Breast epithelium (tissue), 4 donors: ENCODE measurements at regions not wholly inside any gene's neighbourhood (a gene's known extent, or its start where the extent isn't known, plus 50 kb on each side); places are given as distances from the start of the nearest gene placed in this dataset.

Experiments used
- DNase-seq, 2 donors: peaks; one replicate each; pipeline ENCODE4 v3.0.0-alpha.2; 2019; ENCODE audit warnings: low spot score in 2 of 2
- H3K27ac ChIP-seq, 2 donors: fragments of 200-600 bp; sonication (generic) in 1 of 2; one replicate each; pipeline ENCODE4 v1.5.1; 2016 to 2019; ENCODE audit warnings: mild to moderate bottlenecking in 1 of 2
- H3K27me3 ChIP-seq, 2 donors: fragments of 200-600 bp; sonication (generic) in 1 of 2; one replicate each; pipeline versions ENCODE4 v1.5.1 to v1.6.0; 2017 to 2019; ENCODE audit warnings: control low read depth in 1 of 2, mild to moderate bottlenecking in 1 of 2
- H3K36me3 ChIP-seq: fragments of 200-600 bp; one replicate; pipeline ENCODE4 v1.5.1; 2019
- H3K4me1 ChIP-seq, 2 donors: fragments of 200-600 bp; sonication (generic); one replicate each; pipeline ENCODE4 v1.5.1; 2016 to 2019; ENCODE audit warnings: control low read depth in 1 of 2
- H3K4me3 ChIP-seq, 3 donors: fragments of 200-600 bp; sonication (generic); 1 replicate in 2 of 3; 2 replicates in 1 of 3; pipeline ENCODE4 v1.5.1; 2016 to 2019; ENCODE audit warnings: mild to moderate bottlenecking in 3 of 3, moderate library complexity in 2 of 3
- H3K9me3 ChIP-seq, 2 donors: fragments of 200-600 bp; sonication (generic) in 1 of 2; one replicate each; pipeline ENCODE4 v1.5.1; 2016 to 2019; ENCODE audit warnings: control low read depth in 1 of 2
- CTCF ChIP-seq, 3 donors: fragments of 450-650 bp; IDR thresholded peaks; one replicate each; pipeline ENCODE4 v1.5.1; 2016 to 2017; ENCODE audit warnings: antibody characterized with exemption in 3 of 3, mild to moderate bottlenecking in 3 of 3, moderate library complexity in 3 of 3
- POLR2A ChIP-seq: fragments of 450-650 bp; IDR thresholded peaks from one replicate; pipeline ENCODE4 v1.6.1; 2016; ENCODE audit warnings: antibody characterized with exemption, mild to moderate bottlenecking, moderate library complexity
- POLR2AphosphoS5 ChIP-seq, 3 donors: sonication (generic); formaldehyde crosslinking; IDR thresholded peaks; one replicate each; pipeline ENCODE4 v1.6.1; 2017; ENCODE audit warnings: antibody characterized with exemption in 3 of 3
- intact Hi-C: fragments of 100-400 bp; cut with DNase I; formaldehyde crosslinking; loops from one replicate; pipeline ENCODE4 v1.15.1; 2023; ENCODE audit warnings: low total_unique reads

DNA sequence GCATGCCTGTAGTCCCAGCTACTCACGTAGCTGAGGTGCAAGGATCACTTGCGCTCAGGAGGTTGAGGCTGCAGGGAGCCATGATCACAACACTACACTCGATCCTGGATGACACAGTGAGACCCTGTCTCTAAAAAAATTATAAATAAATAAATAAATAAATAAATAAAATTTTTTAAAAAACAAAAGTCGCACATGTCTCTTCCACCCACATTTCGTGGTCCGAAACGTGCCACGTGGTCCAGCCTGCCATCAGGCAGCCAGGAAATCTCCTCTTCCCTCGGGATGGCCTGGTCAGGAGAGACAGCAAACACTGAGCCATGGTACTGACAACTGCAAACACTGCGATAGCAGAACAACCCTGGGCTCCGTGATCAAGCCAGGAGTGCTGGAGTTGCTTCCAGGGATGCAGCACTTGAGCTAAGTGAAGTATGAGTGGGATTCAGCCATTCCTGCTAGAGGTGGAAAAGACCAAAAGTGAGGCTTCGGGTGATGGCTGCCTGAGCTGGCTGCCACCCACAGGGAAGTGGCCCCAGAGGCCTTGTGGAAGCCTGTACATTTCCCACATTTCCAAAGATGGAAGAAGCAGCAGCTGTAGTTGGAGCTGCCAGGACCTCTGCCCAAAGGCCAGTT lies 193.1 kb downstream of the SMAD2 start:
- intact Hi-C loops, result no loop called here
- Histone ChIP-seq H3K36me3 (no peaks in the 10 kb centered on the region), H3K4me1 (no peaks in the 10 kb centered on the region), H3K27me3 (peaks cover 0 to 12% of the 10 kb centered on the region in 2 donors), H3K4me3 (no peak overlapping the region), H3K9me3 (peaks cover 0 to 6% of the 10 kb centered on the region in 2 donors), H3K27ac (no peak overlapping the region)
- DNase-seq, result no peak
- no peak for TF ChIP-seq POLR2A
- no peak for TF ChIP-seq CTCF (IDR thresholded peaks at IDR 0.05)

DNA sequence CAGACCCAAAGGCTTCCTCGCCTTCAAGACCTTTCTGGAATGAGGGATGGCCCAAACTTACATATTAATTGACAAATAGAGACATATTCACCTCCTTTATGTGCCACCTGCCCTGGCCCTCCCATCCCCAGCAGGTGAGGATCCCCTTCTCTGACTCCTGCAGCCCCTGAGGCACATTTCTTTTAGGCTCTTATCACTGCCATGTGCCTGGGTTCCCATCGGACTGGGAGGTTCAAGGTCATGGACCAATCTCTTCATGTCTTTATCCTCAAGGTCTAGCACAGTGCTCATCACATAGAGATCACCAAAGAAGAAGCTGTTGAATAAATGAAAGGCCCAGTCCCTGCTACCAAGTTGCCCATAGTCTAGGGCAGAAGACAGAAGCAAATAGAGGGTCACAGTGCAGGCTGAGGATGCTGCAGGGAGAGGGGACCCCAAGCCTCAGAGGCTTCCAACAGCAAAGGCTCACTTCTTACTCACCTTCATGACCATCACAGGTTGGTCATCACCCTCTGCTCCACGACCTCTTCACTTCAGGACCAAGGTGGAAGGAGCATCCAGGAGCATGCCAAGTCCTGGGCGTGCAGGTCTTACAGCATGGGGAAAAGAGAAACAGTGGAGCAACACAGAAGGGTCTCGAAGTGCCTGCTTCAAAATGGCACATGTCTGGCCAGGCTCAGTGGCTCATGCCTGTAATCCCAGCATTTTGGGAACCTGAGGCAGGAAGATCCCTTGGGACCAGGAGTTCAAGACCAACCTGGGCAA lies 193.9 kb downstream of the SMAD2 start:
- H3K4me3 ChIP-seq, result no peak overlapping the region
- TF ChIP-seq POLR2AphosphoS5 (IDR thresholded peaks at IDR 0.05) (no peak), CTCF (IDR thresholded peaks at IDR 0.05) (no peak), POLR2A (no peak)
- H3K9me3 ChIP-seq, result peaks cover 0 to 6% of the 10 kb centered on the region in 2 donors
- intact Hi-C loops, result no loop called here
- no peak for DNase-seq
- H3K36me3 ChIP-seq, result no peaks in the 10 kb centered on the region
- H3K27ac ChIP-seq, result no peak overlapping the region
- H3K27me3 ChIP-seq, result peaks cover 0 to 12% of the 10 kb centered on the region in 2 donors
- no peaks in the 10 kb centered on the region for H3K4me1 ChIP-seq

- TF ChIP-seq POLR2A (no peak), POLR2AphosphoS5 (IDR thresholded peaks at IDR 0.05) (no peak), CTCF (IDR thresholded peaks at IDR 0.05) (no peak)
- no peaks in the 10 kb centered on the region for H3K36me3 ChIP-seq
- H3K9me3 ChIP-seq, result peaks cover 0 to 6% of the 10 kb centered on the region in 2 donors
- H3K27ac ChIP-seq, result no peak overlapping the region
- no peaks in the 10 kb centered on the region for H3K4me1 ChIP-seq
- intact Hi-C loops, result no loop called here
- no peak for DNase-seq
- H3K27me3 ChIP-seq, result peaks cover 0 to 12% of the 10 kb centered on the region in 2 donors
- H3K4me3 ChIP-seq, result no peak overlapping the region
These were observed 195.3 kb downstream of the SMAD2 start for GRCh38 chr18:47735041-47735702.

GRCh38 chr18:47731276-47731675 lies 199.2 kb downstream of the SMAD2 start:
- no peak for TF ChIP-seq POLR2A
- no peak for TF ChIP-seq POLR2AphosphoS5 (IDR thresholded peaks at IDR 0.05)
- TF ChIP-seq CTCF (IDR thresholded peaks at IDR 0.05), result no peak
- intact Hi-C loops, result no loop called here
- Histone ChIP-seq H3K27me3 (peaks cover 0 to 9% of the 10 kb centered on the region in 2 donors), H3K4me1 (no peaks in the 10 kb centered on the region), H3K27ac (no peak overlapping the region), H3K9me3 (no peaks in the 10 kb centered on the region), H3K36me3 (no peaks in the 10 kb centered on the region), H3K4me3 (no peak overlapping the region)
- peak in 1 of 2 donors; percentile 14 for DNase-seq

DNA sequence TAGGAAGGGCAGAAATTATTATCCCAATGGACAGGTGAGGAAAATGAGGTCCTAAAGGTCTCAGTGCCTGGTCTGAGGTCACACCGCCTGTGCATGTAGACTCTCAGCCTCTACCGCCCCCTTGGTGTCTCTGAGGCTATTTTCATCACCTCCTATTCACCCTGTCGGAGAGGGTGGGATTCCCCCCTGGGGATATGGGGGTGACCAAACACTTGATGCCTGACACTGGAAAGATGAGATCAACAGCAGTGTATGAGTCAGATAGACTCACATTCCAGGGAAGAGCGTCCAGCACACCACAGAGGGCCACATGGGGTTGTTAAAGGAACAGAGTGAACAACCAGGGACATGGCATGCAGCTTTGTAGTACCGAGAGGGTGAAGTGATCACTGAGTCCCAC lies 199.7 kb downstream of the SMAD2 start:
- intact Hi-C loops, result no loop called here
- Histone ChIP-seq H3K36me3 (no peaks in the 10 kb centered on the region), H3K9me3 (no peaks in the 10 kb centered on the region), H3K27ac (no peak overlapping the region), H3K4me3 (no peak overlapping the region), H3K4me1 (no peaks in the 10 kb centered on the region), H3K27me3 (peaks cover 0 to 6% of the 10 kb centered on the region in 2 donors)
- TF ChIP-seq POLR2AphosphoS5 (IDR thresholded peaks at IDR 0.05) (no peak), CTCF (IDR thresholded peaks at IDR 0.05) (no peak), POLR2A (no peak)
- peak in 1 of 2 donors; percentile 5 for DNase-seq
